ENCODE measurements at regions not wholly inside any gene's neighbourhood (a gene's known extent, or its start where the extent isn't known, plus 50 kb on each side); places are given as distances from the start of the nearest gene placed in this dataset.

GRCh38 chr10:80894311-80894791, 356.6 kb downstream of the SH2D4B start:
- no peak for TF ChIP-seq POLR2A (IDR thresholded peaks at IDR 0.05)
- TF ChIP-seq CTCF (IDR thresholded peaks at IDR 0.05): no peak
- TF ChIP-seq POLR2AphosphoS5 (IDR thresholded peaks at IDR 0.05): no peak
